ENCODE measurements at regions not wholly inside any gene's neighbourhood (a gene's known extent, or its start where the extent isn't known, plus 50 kb on each side); places are given as distances from the start of the nearest gene placed in this dataset.

DNA sequence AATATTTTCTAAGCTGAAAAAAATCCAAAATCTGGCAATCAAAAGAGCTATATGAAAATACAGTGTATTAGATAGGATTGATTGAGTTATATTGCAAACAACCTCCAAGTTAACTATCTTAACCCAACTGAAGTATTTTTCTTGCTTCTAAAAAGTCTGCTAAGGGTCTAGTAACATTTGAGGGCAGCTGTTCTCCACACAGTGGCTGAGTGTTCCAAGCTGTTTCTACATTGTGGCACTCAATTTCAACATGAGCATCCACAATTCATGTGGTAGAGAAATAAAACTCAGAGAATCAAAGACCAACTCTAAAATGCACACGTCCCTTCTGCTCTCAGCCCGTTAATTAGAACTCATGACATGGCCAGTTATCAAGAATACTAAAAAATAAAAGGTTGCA, 340.0 kb downstream of the C12orf50 start:
- TF ChIP-seq, protein P1, sequence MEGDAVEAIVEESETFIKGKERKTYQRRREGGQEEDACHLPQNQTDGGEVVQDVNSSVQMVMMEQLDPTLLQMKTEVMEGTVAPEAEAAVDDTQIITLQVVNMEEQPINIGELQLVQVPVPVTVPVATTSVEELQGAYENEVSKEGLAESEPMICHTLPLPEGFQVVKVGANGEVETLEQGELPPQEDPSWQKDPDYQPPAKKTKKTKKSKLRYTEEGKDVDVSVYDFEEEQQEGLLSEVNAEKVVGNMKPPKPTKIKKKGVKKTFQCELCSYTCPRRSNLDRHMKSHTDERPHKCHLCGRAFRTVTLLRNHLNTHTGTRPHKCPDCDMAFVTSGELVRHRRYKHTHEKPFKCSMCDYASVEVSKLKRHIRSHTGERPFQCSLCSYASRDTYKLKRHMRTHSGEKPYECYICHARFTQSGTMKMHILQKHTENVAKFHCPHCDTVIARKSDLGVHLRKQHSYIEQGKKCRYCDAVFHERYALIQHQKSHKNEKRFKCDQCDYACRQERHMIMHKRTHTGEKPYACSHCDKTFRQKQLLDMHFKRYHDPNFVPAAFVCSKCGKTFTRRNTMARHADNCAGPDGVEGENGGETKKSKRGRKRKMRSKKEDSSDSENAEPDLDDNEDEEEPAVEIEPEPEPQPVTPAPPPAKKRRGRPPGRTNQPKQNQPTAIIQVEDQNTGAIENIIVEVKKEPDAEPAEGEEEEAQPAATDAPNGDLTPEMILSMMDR (IDR thresholded peaks at IDR 0.05; ENCODE audit: insufficient read depth, low read depth, low read length) = no peak
- TF ChIP-seq EZH2 (IDR thresholded peaks at IDR 0.05; ENCODE audit: insufficient read depth, low read length) = no peak

Measured in astrocyte (in vitro differentiated cells and primary cell).